NCI-H345 treated with DMSO at 0.1 percent for 48 hours (cell line): ENCODE measurements at regions not wholly inside any gene's neighbourhood (a gene's known extent, or its start where the extent isn't known, plus 50 kb on each side); places are given as distances from the start of the nearest gene placed in this dataset.
A peak's percentile ranks its signal among the peaks of the same experiment; 100 is the strongest.
"Not testable (repeated sequence)": the region's sequence is repeated elsewhere in the genome, so short reads cannot be mapped to it uniquely, and the experiment has no call there.

Source experiments
- DNase-seq: peaks from one replicate; lab custom pipeline; 2025; ENCODE audit not compliant: unreplicated experiment; lab: John Stamatoyannopoulos, UW

- DNase-seq = no peak
Measured at GRCh38 chr6:3961581-3962215, 112.5 kb downstream of the FAM50B start.

- DNase-seq = no peak
Measured at GRCh38 chr6:3962291-3963280, 113.4 kb downstream of the FAM50B start.

- no peak for DNase-seq
Measured at GRCh38 chr6:3963426-3963825, 114.3 kb downstream of the FAM50B start.

GRCh38 chr6:3965071-3965718, 113.7 kb downstream of the FAM217A start:
- no peak for DNase-seq

- no peak for DNase-seq
Measured at GRCh38 chr6:3966426-3966825, 112.5 kb downstream of the FAM217A start.

GRCh38 chr6:3970097-3970496, 108.8 kb downstream of the FAM217A start:
- DNase-seq = no peak

GRCh38 chr6:3973152-3973551, 105.8 kb downstream of the FAM217A start:
- not testable (repeated sequence) for DNase-seq

- DNase-seq = no peak
Measured at GRCh38 chr6:3977875-3978711, 100.8 kb downstream of the FAM217A start.

GRCh38 chr6:3978966-3979365, 100.0 kb downstream of the FAM217A start:
- DNase-seq = not testable (repeated sequence)

GRCh38 chr6:3981917-3982316, 97.0 kb downstream of the FAM217A start:
- DNase-seq = no peak

GRCh38 chr6:3983778-3984177, 95.2 kb downstream of the FAM217A start:
- no peak for DNase-seq

- DNase-seq = no peak
Measured at GRCh38 chr6:3984494-3984893, 94.4 kb downstream of the FAM217A start.

GRCh38 chr6:3986241-3986640, 92.7 kb downstream of the FAM217A start:
- DNase-seq = no peak

- no peak for DNase-seq
Measured at GRCh38 chr6:3987053-3987452, 91.9 kb downstream of the FAM217A start.

- no peak for DNase-seq
Measured at GRCh38 chr6:3987576-3987975, 91.4 kb downstream of the FAM217A start.

GRCh38 chr6:3990692-3991491, 88.0 kb downstream of the FAM217A start:
- DNase-seq = peak; percentile 0

GRCh38 chr6:3991941-3992340, 87.0 kb downstream of the FAM217A start:
- no peak for DNase-seq

GRCh38 chr6:3996349-3996748, 82.6 kb downstream of the FAM217A start:
- no peak for DNase-seq

GRCh38 chr6:3997177-3997770, 81.7 kb downstream of the FAM217A start:
- no peak for DNase-seq
